Urothelium cell line (cell line): ENCODE measurements at regions not wholly inside any gene's neighbourhood (a gene's known extent, or its start where the extent isn't known, plus 50 kb on each side); places are given as distances from the start of the nearest gene placed in this dataset.
A peak's percentile ranks its signal among the peaks of the same experiment; 100 is the strongest.

Source experiments
- DNase-seq: peaks from one replicate; pipeline ENCODE4 v3.0.0; 2011; ENCODE audit warnings: low spot score, mixed read lengths
- FAIRE-seq: peaks from 2 replicates; lab custom pipeline; 2011; peaks lifted over from hg19 to GRCh38; lab: Jason Lieb, UNC

DNA sequence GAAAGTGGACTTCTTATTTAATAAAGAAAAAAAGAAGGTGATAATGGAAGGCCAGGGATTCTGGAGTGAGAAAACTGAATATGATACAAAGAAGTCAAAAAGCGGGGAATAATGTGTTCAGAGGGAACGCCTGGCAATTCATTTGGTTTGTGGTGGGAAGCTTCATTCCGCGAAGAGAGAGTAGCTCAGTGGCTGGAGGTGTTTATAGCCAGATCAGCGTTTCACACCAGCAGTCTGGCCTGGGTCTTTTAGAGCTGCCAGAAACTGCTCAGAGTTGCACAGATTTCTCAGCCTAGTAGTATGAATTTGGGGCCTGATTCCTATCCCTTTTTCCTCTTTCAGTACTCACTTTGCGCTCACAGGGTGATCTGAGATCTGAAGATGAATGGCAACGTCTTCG, 67.8 kb upstream of the IPO9 start:
- no peak for FAIRE-seq
- DNase-seq: no peak

DNA sequence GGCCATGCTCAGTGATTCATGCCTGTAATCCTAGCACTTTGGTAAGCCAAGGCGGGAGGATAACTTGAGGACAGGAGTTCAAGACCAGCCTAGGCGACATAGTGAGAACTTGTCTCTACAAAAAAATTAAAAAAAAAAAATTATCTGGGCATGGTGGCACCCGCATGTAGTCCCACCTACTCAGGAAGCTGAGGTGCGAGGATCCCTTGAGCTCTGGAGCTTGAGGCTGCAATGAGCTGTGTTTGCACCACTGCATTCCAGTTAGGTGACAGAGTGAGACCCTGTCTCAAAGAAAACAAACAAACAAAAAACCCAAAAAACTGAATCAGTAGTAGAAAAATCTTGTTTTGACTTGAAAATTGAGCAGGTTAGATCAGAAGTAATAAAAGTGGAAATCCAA, 67.1 kb upstream of the IPO9 start:
- DNase-seq: no peak
- FAIRE-seq: no peak

DNA sequence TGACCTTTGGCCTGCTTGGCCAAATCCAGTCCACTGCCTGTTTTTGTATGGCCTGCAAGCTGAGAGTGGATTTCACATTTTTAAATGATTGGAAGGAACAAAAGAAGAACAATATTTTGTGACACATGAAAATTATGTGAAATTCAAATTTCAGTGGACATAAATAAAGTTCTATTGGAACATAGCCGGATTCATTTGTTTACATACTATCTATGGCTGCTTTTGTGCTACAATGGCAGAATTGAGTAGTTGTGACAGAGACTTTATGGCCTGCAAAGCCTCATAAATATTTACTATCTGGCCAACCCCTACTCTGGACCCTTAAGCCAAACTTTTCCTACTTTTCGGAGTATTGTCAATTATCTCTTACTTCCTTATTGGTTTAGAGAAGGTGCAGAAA, 66.6 kb upstream of the IPO9 start:
- FAIRE-seq: no peak

DNA sequence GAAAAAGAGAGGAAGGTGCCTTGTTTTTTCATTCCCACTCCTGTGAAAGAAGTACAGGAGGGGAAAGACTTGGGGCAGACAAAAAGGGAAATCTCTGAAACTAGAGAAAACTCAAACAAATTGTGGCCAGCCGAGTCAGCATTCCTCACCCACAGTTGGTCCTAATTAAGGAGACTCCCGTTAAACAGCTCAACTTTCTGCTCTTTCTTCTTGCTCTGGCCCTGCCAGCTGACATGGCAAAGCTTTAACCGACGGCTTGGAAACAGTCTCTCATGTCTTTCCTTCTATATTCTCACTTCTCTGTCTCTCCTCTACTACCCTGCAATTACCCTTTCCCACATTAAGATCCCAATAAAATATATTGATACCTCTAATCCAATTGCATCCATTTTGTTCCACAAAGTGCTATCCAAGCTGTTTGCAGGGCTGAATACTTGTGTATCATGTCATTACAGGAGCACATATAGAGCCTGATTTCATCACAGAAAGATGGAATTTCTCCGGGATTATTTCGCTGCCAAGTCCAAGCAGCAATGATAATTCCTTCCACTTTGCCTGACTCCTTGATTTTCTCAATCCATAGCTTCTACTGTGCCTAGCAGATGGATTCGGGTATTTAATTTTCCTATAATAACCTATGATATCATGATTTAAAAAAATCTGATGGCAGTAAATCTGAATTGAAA, 65.4 kb upstream of the IPO9 start:
- no peak for DNase-seq
- FAIRE-seq: no peak

More for the DNA sequence above, 66.6 kb upstream of the IPO9 start:
- no peak for DNase-seq

DNA sequence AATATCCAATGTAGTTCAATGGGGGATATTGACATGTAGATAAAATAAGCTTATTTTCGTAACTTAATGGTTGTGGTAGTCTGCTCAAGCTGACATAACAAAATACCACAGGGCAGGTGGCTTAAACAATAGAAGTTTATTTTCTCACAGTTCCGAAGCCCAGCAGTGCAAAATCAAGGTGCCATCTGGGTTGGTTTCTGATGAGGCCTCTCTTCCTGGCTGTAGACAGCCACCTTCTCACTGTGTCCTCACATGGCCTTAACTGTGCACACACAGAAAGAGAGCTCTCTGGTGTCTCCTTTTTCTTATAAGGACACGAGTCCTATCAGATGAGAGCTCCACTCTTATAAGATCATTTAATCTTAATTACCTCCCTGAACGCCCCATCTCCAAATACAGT, 64.8 kb upstream of the IPO9 start:
- no peak for DNase-seq
- no peak for FAIRE-seq

DNA sequence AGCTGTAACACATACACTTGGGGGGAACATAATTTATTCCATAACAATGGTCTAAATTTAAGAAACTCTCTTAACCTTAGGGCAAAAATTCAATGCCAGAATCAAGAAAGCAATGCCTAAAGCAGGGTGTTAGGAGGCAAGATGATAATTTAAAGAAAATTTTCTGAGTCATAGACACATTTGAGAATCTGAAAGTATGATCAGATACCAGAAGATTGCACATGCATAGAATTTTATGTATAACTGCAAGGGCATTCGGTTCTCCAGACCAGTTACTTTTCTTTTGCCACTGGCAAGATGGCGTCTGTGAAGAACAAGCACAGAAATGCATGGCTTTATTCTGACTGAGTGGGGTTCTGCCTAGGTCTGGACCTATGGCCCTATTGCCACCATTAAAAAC, 64.4 kb upstream of the IPO9 start:
- DNase-seq (no peak), FAIRE-seq (no peak)

DNA sequence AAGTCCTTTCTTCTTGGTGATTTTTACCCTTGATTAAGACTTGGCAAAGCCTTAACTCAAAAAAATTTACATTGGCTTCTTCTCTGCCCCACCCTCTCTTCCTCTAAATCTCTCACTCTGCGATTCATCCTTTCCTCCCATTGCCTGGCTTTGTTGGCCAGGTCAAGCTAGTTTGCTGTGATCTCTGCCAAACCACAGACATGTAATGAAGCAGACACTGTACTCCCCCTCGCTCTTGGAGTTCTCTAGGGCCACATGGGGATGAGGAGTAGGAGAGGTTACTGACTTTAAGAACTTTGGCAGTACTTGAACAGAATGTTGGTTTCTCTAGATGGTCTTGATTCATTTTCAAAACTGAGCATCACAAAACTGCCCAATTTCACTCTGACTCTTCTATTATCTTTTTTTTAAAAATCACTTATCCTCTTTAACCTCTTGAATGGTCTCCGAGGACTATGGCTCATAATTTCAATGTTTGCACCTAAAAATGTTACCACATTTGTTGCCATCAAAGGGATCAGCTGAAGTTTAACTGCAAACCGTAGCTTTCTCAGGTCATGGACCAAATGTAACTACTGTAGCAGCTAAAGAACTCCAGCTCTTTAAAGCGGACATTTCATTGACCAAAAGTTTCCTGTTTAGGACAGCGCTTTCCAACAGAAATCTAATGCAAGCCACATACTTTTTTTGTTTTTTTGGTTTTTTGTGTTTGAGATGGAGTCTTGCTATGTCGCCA, 62.7 kb upstream of the IPO9 start:
- FAIRE-seq (no peak), DNase-seq (peak; percentile 76)

DNA sequence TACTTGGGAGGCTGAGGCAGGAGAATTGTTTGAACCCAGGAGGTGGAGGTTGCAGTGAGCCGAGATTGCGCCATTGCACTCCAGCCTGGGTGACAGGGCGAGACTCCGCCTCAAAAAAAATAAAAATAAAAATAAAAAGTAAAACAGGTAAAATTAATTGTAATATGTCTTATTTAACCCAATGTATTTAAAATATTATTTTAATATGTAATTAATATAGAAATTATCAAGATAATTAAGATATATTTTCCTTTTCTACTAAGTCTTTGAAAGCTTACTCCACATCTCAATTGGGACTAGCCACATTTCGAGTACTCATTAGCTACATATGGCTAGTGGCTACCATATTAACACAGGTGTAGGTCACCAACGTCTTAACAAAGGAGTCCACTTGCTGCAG, 61.6 kb upstream of the IPO9 start:
- no peak for FAIRE-seq
- no peak for DNase-seq

DNA sequence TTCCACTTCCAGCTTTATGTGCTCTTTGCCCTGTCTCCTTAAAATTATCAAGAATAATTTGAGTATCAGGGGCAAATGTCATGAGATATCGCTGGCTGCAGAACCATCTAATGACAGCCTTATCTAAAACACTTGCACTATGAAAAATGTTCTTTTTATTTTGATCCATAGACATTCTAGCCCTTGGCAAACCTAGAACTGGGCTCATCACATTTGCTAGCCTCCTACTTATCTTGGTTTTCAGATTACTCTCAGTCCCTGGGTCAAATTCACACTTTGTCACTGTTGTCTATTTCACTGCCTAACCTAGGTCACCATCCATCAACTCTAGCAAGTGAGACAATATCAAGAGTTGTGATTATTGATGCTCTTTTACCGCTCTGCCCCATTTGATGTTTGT, 59.9 kb upstream of the IPO9 start:
- FAIRE-seq (no peak), DNase-seq (no peak)

DNA sequence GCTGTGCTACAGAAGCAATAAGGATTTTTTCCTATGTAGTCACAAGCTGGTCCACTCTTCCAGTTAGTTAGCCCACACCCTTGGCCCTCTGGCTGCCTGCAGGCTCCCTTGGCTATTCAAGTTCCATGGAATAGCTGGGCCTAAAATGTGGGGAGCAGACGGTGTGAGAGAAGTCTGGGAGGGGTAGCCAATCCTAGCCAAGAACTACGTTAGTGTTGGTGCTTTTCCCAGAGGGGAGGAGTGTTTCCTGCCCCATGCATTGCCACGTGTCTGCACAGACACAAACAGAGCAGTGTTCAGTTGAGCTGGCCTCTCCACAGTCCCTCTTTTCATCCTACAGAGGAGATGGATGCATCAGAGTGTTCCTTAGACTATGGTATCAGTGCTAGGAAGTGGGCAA, 59.0 kb upstream of the IPO9 start:
- DNase-seq (no peak), FAIRE-seq (no peak)

DNA sequence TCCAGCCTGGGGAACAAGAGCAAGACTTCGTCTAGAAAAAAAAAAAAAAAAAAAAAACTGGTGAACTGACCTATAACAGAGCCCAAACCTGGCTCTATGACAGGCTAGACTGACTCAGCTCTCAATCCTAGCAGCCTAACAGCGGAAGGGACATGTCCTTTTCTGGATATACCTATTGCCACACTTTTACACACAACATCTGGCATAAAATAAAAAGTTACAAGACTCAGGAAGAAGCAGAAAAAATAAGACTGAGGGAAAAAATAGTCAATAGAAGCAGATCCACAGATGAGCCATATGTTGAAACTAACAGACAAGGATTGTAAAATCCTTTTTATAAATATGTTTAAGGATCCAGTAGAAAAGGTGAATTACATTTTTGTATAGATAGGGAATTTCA, 57.5 kb upstream of the IPO9 start:
- no peak for FAIRE-seq
- DNase-seq: no peak

DNA sequence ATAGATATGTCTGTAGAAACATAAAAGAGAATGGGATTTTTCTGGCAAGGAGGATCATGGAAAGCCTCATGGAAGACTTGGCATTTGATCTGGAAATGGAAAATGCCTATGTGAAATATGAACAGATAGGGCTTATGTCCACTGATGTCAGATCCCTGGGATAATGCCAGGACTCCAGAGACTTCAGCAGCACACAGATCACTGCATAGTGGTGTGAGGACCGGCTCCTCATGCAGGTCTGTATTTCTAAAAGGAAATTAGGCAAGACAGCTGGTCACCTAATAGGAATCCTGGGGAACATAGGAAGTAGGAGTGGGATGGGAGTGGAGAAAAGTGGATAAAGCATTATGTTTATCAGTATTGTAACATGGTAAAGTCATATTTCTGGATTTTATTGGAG, 56.8 kb upstream of the IPO9 start:
- FAIRE-seq (no peak), DNase-seq (no peak)

DNA sequence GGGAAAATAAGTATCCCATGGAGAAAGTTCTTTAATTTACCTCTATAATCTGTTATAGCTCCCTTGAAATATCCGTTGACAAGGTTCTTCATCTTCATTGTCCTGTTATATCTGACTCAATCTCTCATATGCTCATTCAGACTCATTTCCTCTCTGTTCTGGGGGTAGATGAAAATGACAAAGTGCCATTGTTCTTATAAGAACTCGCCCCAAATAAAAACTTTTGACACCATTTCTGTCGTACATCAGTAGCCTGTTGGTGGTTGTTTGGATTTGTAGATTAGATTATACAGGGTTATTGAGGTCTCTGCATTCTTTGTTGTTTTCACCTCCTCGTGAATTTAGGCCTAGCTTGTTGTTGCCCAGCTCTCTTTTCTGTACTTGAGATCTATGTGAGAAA, 55.2 kb upstream of the IPO9 start:
- no peak for DNase-seq
- FAIRE-seq: no peak

DNA sequence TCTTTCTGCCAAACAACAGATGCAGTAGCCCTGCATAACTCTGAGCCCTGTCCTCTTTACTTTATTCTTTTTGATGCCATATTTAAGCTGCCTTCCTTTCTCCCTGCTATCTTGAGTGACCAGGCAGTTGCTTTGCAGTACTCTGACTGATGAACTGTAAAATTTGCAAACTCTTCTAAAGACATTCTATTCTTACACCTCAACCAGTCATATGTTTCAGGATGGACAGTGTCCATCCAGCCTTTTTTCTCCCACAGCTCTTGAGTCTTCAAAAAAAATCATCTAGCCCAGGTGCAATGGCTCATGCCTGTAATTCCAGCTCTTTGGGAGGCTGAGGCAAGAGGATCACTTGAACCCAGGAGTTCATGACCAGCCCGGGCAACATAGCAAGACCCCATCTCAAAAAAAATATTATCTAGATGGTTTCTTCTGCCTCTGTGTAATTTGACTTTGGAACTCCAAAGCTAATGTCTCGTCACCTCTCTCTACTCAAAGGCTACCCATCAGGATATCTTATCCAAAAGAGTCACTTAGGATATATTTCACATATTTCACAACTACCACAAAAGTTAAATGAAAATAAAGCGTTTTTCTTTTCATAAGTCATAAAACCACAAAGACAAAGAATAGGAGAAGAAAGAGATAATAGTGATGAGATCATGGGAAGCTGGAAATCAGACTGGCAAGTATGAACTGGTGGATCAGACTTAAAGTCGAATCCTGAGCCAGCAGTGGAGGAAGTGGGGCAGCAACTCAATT, 54.6 kb upstream of the IPO9 start:
- DNase-seq: no peak
- FAIRE-seq: no peak

DNA sequence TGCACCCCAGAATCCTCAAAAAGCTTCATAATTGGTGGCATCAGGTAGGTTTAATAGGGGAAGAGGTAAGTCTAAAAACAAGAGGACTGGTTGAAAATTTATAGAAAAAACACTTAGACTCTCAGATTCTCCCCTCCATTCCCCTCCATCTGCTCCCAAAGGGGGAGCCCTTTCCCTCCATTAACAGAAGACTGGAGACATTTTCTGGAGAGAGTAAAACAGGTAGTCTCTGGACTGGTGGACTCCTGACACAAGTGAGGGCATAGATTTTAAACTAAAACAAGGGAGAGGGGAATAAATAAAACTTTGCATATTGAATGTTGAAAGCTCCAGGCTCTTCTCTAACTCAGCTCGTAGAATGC, 54.0 kb upstream of the IPO9 start:
- FAIRE-seq (no peak), DNase-seq (no peak)

DNA sequence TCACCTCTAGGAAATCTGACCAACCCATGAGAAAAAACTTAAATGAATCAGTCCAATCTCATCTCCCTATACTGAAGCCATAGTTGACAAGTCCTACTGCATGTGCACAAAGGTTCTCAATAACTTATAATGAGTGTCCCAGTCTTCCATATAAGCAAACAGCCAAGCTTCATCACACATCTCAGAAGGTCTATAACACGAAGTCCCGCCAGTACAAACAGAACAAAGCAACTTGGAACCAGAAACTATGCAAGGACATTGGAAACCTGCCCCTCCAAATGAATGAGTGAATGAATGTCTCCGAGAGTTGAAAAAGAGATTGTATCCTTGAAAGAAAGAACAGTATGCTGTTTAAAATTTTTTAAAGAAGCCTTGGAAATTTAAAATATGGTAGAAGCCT, 53.6 kb upstream of the IPO9 start:
- DNase-seq: no peak
- no peak for FAIRE-seq

DNA sequence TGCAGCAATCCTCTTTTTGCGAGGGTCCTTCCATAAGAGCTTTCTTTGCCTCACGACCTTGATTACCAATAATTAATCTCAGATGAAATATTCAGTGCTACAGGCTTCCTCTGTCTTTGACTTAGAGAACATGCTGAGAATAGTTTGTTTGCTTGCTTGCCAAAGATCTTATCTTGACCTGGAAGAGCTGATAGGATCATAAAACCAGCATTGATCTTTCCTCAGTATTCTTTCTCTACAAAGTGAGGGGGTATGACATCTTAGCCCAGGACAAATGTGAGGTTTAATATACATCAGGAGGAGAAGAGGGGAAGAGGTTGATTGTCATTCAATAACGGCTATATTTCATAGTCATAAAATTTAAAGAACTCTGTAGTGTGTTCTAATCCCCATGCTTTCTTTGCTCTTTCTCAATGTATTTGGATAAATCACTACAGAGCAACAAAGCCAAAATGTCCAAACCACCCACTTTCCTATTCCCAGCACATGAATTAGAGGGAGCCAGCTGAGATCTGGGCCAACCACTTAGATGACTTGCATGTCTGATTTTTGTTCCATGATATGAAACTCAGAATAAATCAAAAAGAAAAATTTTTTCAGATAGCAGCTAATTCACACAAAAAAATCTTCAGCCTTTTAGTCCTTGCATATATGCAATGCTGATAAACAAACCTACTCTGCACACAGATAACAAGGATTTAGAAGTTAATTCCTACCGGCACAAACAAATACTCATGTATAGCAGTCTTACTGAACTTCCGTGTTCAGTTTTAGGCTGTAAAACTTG, 50.5 kb upstream of the IPO9 start:
- no peak for DNase-seq
- FAIRE-seq: no peak
